ENCODE measurements at regions not wholly inside any gene's neighbourhood (a gene's known extent, or its start where the extent isn't known, plus 50 kb on each side); places are given as distances from the start of the nearest gene placed in this dataset.

GRCh38 chr12:97886511-97887176 is 424.0 kb downstream of the RMST start:
- TF ChIP-seq EZH2 (IDR thresholded peaks at IDR 0.05) (no peak), POLR2AphosphoS5 (IDR thresholded peaks at IDR 0.05; ENCODE audit: borderline replicate concordance, low read depth, low read length) (no peak)

Data from SK-N-MC (cell line).